ENCODE measurements at regions not wholly inside any gene's neighbourhood (a gene's known extent, or its start where the extent isn't known, plus 50 kb on each side); places are given as distances from the start of the nearest gene placed in this dataset.
"Not testable (repeated sequence)": the region's sequence is repeated elsewhere in the genome, so short reads cannot be mapped to it uniquely, and the experiment has no call there.

- TF ChIP-seq, protein P1, sequence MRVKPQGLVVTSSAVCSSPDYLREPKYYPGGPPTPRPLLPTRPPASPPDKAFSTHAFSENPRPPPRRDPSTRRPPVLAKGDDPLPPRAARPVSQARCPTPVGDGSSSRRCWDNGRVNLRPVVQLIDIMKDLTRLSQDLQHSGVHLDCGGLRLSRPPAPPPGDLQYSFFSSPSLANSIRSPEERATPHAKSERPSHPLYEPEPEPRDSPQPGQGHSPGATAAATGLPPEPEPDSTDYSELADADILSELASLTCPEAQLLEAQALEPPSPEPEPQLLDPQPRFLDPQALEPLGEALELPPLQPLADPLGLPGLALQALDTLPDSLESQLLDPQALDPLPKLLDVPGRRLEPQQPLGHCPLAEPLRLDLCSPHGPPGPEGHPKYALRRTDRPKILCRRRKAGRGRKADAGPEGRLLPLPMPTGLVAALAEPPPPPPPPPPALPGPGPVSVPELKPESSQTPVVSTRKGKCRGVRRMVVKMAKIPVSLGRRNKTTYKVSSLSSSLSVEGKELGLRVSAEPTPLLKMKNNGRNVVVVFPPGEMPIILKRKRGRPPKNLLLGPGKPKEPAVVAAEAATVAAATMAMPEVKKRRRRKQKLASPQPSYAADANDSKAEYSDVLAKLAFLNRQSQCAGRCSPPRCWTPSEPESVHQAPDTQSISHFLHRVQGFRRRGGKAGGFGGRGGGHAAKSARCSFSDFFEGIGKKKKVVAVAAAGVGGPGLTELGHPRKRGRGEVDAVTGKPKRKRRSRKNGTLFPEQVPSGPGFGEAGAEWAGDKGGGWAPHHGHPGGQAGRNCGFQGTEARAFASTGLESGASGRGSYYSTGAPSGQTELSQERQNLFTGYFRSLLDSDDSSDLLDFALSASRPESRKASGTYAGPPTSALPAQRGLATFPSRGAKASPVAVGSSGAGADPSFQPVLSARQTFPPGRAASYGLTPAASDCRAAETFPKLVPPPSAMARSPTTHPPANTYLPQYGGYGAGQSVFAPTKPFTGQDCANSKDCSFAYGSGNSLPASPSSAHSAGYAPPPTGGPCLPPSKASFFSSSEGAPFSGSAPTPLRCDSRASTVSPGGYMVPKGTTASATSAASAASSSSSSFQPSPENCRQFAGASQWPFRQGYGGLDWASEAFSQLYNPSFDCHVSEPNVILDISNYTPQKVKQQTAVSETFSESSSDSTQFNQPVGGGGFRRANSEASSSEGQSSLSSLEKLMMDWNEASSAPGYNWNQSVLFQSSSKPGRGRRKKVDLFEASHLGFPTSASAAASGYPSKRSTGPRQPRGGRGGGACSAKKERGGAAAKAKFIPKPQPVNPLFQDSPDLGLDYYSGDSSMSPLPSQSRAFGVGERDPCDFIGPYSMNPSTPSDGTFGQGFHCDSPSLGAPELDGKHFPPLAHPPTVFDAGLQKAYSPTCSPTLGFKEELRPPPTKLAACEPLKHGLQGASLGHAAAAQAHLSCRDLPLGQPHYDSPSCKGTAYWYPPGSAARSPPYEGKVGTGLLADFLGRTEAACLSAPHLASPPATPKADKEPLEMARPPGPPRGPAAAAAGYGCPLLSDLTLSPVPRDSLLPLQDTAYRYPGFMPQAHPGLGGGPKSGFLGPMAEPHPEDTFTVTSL (CRISPR knock-in tag; IDR thresholded peaks at IDR 0.05; ENCODE audit: borderline replicate concordance): no peak
- TF ChIP-seq SALL1 (CRISPR knock-in tag; IDR thresholded peaks at IDR 0.05) (no peak), KIAA2018 (CRISPR knock-in tag; IDR thresholded peaks at IDR 0.05; ENCODE audit: borderline replicate concordance) (no peak), NFRKB (IDR thresholded peaks at IDR 0.05) (no peak)
- TF ChIP-seq, protein P2, sequence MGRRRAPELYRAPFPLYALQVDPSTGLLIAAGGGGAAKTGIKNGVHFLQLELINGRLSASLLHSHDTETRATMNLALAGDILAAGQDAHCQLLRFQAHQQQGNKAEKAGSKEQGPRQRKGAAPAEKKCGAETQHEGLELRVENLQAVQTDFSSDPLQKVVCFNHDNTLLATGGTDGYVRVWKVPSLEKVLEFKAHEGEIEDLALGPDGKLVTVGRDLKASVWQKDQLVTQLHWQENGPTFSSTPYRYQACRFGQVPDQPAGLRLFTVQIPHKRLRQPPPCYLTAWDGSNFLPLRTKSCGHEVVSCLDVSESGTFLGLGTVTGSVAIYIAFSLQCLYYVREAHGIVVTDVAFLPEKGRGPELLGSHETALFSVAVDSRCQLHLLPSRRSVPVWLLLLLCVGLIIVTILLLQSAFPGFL (CRISPR knock-in tag; IDR thresholded peaks at IDR 0.05): no peak
Observed at GRCh38 chr17:53217311-53217710, 605.4 kb upstream of the KIF2B start (continued).

DNA sequence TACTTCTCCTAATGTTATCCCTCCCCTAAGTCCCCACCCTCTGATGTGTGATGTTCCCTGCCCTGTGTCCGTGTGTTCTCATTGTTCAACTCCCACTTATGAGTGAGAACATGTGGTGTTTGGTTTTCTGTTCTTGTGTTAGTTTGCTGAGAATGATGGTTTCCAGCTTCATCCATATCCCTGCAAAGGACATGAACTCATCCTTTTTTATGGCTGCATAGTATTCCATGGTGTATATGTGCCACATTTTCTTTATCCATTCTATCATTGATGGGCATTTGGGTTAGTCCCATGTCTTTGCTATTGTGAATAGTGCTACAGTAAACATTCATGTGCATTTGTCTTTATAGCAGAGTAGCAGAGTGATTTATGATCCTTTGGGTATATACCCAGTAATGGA is 613.8 kb upstream of the KIF2B start:
- H3K9ac ChIP-seq (ENCODE audit: insufficient read depth, low read depth, low read length); H3K4me3 ChIP-seq (replicated peaks in 1 of 3; ENCODE audit: insufficient read depth in 1 of 3, low read depth in 2 of 3, low read length in 3 of 3); H3K27ac ChIP-seq (ENCODE audit: extremely low read length, insufficient read depth, low read length); DNase-seq (ENCODE audit: low spot score); H4K20me1 ChIP-seq (ENCODE audit: insufficient read depth, low read length); H3K4me2 ChIP-seq (ENCODE audit: low read depth, low read length); H2AFZ ChIP-seq (ENCODE audit: low read length); BruUV-seq (replicated peaks); CTCF ChIA-PET (ENCODE audit: low intra/inter-chr PET ratio, low total read pairs); H3K79me2 ChIP-seq (ENCODE audit: insufficient read depth, low read length); POLR2A ChIA-PET; in situ Hi-C loops (cut with HindIII; ENCODE audit: extremely low pct_ligation_motif_present, low pct_unique_long_range_greater_than_20kb); intact Hi-C loops (cut with micrococcal nuclease; ENCODE audit: unreplicated experiment); H3K36me3 ChIP-seq (replicated peaks in 1 of 2; ENCODE audit: control insufficient read depth in 1 of 2, insufficient read depth in 2 of 2, low read length in 2 of 2); FAIRE-seq; H3K4me1 ChIP-seq (ENCODE audit: insufficient read depth, low read length); ATAC-seq; H3K27me3 ChIP-seq (ENCODE audit: control insufficient read depth in 1 of 2, insufficient read depth in 2 of 2, low read length in 2 of 2): not testable (repeated sequence)
- 5% methylated on average over 1 of the region's 1 CpG for WGBS (ENCODE audit: low lambda C conversion rate)
- peaks cover 94% of the 10 kb centered on the region for H3K9me3 ChIP-seq (ENCODE audit: low read length)

All from HepG2 (cell line).